Astrocyte of the hippocampus (primary cell): ENCODE measurements at regions not wholly inside any gene's neighbourhood (a gene's known extent, or its start where the extent isn't known, plus 50 kb on each side); places are given as distances from the start of the nearest gene placed in this dataset.
"Not testable (repeated sequence)": the region's sequence is repeated elsewhere in the genome, so short reads cannot be mapped to it uniquely, and the experiment has no call there.

Experiments used
- DNase-seq: peaks from one replicate; pipeline ENCODE4 v3.0.0; 2011; ENCODE audit warnings: low read depth, low spot score

DNA sequence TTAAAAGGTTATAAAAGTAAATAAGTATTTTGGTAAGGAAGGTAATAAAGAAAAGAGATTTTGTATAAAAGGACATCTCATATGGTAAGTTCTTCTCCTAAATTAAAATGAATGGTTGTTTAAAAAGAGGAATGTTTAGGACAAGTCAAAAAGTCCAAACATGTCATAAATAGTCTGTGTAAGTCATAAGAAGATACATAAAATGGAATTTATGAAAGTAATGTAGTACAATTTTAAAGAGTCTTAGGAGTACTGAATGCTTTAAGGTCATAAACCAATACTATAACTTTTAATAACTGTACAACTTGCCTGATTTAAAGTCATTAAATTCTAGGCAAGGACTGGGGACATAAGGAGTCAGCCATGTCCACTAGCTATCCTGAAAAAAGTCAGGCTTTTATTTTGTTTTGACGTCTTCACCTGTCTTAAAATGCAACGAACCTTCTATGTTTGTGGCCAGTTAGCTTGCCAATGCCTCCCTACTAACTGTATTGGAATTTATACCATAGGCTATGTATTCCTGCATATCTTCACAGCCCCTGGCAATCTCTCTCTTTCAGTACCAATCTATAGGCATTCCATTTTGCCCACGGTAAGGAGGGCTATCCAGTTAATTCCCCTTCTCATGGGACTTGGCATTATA lies 312.3 kb upstream of the LRRTM4 start:
- DNase-seq = no peak

DNA sequence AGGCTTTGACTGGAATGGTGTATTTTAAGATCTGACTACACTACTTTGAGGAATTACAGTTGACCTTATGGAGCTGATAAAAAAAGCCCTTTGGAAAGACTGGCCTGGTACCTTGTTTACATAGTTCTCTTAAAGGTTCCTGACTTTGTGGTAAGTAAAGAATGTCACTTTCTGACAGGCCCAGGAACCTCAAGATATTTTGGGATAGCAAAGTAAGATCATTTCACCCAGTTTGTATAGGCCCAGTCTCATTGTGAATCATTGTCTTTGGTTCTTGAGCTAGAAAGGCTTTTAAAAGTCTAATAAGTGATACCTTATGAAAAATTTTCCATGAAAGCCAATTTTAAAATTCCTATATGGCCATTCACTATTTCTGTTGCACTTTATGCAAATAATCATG lies 316.3 kb upstream of the LRRTM4 start:
- DNase-seq = no peak

DNA sequence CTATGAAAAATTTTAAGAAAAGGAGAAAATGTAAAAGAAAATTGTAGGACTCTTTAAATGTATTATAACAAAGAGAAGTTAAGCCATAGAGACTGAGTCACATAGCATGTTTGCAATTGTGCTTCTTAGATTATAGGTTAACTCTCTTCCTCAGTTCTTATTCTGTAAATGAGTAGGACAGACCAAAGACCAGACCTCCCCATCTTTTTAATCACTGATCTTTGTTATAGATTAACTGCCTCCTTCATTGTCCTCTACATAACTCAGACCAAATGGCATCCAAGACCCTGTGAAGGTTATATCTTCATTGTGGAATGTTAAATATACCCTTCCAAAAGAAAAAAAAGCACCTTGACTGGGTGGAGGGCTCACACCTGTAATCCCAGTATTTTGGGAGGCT lies 316.9 kb upstream of the LRRTM4 start:
- no peak for DNase-seq

DNA sequence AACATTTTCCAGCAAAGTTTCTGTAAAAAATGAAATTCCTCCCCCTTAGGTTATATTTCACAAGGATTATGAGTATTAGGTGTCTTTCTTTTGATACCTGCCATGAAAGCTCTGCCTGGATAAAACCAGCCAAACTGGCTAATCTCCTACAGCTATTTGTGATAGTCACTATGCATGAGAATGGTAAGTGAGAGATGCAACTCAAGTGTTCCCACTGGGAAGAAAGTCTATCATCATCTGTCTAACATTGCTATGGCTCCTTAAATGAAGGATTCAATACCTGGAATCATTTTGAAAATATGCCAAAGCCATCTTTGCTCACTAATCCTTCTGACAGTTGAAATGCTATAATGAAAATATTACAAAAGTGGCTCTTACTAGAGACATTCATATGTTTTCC lies 339.9 kb upstream of the LRRTM4 start:
- no peak for DNase-seq

DNA sequence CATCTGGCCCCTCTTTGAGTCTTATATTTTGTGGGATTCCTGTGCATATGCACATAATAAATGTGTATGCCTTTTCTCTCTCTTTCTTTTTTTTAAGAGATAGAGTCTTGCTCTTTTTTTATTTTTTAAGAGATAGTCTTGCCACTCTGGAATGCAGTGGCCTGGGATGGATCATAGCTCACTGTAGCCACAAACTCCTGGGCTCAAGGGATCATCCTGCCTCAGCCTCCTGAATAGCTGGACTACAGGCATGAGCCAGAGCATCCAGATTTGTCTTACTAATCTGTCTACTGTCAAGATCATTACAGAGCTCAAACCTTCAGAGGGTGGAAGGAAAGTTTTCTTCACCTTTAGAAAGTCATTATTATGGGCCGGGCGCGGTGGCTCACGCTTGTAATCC lies 342.2 kb upstream of the LRRTM4 start:
- DNase-seq = no peak

DNA sequence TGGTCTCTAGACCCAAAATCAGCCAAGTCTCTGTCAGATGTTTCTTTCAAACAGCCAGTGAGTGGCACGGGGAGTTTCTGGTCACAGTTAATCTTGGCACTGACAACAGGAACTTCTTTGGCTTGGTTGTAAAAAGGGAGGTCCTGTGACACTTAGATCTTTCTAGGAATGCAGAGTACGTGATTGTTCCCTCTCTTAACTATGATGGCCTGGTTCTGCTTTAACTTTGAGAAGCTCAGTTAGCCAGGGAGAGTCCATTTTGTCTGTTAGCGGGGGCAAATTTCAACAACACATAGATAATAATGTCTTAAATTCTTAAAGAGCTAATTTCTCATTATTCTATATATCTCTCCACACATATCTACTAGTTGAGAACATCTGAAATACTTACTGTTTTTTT lies 344.5 kb upstream of the LRRTM4 start:
- no peak for DNase-seq

DNA sequence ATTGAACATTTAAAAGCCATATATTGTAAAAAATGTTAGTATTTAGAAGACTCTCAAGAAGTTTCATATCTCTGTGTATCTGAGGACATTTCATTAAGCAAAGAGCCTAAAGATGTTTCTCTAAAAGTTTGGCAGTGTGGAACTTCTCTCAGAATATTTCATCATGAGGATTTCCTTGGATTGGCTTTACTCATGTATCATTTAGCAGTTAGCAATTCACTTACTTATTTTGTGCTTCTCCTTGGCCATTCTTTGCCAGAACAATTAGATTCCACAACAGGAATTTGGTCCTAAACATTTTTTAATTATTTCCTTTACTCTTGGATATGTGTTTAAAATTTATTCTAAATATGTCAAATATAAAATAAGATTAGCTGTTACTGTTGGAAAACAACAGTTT lies 345.0 kb upstream of the LRRTM4 start:
- no peak for DNase-seq

DNA sequence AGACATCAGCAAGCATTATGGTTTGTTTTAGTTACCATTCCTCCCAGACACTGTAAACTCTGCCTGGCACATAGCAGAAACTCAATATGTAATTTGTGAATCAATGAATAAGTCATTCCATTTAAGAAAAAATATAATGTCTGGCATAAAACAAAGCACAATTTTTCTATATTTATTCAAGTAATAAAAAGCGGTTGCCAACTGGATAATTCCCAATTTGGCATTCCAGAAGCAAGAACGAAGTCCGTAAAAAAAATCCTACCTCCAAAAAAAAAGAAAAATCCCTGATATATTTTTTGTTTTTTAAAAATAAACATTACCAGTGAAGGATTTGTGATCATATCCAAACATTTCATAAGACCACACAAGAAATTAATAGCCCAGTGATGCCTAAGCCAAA lies 351.3 kb upstream of the LRRTM4 start:
- DNase-seq = no peak

DNA sequence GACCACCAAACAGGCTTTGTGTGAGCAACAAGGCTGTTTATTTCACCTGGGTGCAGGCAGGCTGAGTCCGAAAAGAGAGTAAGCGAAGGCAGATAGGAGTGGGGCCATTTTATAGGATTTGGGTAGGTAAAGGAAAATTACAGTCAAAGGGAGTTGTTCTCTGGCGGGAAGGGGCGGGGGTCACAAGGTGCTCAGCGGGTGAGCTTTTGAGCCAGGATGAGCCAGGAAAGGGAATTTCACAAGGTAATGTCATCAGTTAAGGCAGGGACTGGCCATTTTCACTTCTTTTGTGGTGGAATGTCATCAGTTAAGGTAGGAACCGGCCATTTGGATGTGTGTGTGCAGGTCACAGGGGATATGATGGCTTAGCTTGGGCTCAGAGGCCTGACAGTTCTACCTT lies 378.0 kb upstream of the LRRTM4 start:
- not testable (repeated sequence) for DNase-seq

DNA sequence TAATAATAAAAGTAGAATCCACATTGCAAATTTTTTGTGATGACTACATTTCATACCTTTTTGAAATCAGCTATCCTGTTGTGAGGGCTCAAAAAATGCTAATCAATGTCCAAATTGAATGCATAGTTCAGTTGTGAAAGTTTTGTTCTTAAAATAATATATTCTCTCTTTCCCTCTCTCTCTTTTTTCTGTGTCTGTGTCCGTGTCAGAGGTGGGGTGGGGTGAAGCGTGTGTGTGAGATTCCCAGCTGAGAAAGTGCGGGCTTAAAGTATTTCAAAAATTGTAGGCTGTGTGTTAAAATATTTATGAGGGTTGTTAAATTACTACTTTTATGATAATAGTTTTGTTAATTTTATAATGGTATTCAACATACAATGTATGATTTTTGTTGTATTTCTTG lies 388.0 kb upstream of the LRRTM4 start:
- DNase-seq = no peak

DNA sequence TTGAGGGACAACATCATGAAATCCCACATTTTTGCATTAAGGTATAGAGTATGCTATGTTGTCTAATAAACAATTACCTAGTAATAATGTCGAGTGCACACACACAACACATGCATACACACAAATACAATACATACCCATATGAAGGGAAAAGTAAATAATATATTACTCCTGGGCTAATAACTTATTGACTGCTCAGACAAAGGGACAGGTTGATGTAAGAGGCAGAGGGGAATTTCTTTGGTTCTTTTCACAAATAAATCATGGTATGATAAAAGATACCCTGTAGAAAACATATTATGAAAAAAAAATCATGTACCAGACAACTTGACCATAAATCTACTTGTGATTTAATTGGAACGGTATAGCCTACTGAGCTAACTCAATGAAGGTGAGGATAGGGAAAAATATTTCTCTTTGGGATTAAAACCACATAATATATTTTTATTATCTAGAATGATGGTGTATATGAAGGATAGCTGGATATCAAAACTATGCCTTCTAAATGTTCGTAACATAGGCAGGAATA lies 398.7 kb upstream of the LRRTM4 start:
- no peak for DNase-seq

DNA sequence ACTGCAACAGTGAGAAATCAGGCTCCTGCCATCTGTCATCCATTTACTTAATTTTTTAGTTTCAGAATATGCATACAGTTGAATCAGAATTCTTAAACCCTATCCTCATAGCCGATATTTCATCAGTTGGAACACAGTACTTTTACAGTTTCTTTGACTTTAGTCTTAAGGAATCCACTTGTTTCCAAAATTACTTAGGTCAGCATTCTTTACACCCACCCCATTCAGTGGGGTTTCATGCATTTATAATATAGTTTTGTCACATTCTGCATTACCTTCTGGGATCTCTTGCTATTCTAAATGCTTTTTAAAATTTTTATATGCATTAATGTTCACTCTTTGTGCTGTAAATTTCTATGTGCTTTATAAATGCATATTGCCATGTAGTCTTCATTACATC lies 400.4 kb upstream of the LRRTM4 start:
- no peak for DNase-seq

DNA sequence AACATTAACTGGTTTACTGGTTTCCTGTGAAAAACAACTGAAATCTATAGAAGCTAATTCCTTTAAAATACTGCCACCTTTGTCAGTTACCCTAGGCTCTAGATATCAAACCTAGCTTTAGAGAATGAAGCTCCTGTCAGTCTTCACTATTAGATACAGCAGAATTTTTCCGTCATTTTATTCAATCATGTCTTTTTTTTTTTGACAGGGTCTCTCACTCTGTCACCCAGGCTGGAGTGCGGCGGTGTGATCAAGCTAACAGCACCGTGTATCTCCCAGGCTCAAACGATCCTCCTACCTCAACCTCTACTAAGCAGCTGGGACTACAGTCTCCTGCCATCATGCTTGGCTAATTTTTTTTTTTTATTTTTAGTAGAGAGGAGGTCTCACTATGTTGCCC lies 415.2 kb upstream of the LRRTM4 start:
- no peak for DNase-seq

DNA sequence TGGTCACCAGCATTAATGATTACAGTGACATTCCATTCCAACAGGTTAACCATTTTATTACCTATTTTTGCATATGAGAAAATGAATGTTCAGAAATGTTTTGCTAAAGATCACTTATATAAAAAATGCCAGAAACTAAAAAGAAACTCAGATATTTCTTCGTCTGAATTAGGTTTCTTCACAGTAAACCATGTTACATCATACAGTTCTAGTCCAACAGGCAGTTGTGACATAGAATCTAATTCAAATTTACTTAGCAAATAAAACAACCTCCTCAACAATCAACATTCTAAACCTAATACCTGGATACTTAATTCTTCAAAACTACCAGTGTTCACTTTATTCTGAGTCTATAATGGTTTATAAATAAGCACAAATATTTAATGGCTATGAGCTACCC lies 416.3 kb upstream of the LRRTM4 start:
- no peak for DNase-seq

DNA sequence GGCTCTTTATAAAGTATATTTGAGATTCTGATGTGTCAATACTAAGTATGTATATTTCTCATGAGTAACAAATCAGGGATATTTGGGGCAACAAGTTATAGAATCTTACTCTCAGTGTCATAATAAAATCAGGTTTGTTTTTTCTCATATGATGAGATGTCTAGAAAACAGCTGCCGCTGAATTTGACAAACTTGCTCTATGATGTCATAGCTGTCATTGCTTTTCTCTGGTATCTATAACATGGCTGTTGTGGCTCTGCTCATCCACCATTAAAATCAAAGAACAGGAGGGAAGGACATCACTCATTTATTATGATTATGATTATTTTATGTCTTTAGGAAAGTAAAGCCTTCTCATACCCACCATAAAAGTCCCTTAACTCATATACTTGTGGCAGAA lies 417.2 kb upstream of the LRRTM4 start:
- DNase-seq = no peak

DNA sequence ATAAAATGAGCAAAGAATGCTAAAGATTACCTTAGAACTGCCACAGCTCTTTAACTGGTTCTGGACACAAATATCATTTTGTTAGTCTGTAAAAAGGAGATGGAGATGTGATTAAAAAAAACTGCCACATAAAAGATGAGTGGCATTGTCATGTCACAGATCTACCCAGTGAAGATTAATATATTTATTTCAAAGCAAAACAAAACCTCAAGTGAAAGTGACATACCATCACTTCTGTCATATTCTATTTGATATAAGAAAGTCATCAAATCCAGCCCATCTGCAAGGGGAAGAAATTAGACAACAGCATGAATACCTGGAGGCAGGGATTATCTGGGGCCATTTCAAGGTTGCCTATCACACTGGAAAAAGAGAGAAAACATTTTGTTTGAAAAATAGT lies 417.6 kb upstream of the LRRTM4 start:
- no peak for DNase-seq

DNA sequence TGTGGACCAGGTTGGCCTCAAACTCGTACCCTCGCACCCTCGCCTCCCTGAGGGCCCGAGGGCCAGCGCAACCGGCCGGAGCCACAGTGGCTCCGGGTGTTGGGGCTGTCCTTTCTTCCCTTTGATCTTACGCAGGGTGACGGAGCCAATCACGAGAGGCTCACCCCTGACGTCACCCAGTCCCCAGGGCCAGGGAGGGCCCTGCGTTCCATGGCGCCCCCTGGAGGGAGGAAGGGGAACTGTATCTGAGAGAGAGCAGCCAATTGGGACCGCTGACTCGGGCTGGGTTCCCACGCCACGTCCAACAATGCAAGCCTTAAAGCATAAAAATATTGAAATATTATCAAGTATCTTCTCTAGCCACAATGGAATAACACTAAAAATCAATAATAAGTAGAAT lies 432.8 kb upstream of the LRRTM4 start:
- DNase-seq = no peak

DNA sequence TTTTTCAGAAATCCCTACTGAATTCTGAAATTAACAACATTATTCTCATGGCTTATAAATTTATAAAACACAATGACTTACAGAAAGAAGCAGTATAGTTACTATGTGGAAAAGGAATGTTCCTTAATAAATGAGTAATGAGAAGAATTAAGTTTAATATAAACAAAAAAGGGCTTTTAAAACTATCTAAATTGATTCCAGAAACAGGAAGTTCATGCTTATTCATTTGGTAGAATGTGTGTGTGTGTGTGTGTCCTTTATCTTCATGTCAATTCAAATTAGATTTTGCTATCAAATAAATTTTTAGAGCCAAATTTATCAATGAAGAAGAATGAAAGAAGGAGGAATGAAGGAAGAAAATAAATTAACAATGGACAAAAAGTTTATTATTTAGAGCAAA lies 440.8 kb upstream of the LRRTM4 start:
- DNase-seq = no peak

DNA sequence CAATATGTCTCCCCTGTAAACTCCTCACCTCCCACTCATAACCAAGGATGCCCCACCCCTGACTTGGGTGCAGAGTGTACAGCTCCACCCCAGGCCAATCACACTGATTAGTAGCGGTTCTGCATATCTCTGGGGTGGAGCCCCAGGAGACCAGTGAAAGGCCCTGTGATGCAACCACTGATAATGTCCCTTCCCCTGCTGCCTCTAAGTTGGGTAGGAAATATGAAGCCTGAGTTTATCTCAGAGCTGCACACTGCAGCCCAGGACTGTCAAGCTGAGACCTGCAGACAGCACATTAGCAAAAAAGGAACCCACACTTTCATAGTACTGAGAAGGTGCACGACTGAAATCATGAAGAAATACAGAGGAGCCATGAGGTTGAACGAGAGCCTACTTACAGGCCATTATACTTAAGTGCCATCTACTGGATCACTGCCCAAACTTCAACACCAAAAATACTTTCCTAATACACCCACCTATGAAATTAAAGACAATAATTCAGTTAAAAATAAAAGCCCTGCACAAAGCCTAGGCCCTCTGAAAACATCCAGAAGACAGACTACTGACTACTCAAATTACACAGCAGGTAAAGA lies 455.4 kb upstream of the LRRTM4 start:
- DNase-seq = no peak

DNA sequence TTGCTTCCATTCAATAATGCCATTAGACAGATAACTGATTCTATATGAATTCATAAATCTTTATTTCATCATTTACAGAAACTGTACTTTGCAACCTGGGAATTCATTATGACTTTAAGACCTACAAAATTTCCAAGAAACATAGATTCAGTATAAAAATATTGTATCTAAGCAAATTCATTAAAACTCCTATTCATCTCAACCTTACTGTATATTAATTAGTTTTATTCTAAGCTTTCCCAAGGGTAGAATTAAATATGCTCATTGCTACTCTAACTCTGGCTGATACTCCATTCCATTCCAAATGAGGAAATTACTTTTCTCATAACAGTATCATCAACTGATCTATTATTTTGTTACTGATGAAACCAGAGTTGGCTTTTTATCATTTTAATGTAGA lies 473.0 kb upstream of the LRRTM4 start:
- no peak for DNase-seq

DNA sequence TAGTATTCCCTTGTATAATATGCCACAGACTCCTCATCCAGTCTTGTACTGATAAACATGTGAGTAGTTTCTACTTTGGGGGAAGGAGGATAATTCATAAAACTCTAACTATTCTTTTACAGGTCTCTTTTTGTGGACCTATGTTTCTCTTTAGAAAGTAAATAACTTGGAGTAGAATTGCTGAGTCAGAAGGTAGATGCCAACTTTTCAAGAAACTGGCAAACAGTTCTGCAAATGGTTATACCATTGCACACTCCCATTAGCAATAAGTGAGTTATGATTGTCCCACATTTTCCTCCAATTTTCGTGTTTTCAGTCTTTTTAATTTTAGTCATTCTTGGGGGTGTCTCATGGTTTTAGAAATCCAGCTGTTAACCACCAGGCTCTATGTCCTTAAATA lies 477.2 kb upstream of the LRRTM4 start:
- DNase-seq = no peak

DNA sequence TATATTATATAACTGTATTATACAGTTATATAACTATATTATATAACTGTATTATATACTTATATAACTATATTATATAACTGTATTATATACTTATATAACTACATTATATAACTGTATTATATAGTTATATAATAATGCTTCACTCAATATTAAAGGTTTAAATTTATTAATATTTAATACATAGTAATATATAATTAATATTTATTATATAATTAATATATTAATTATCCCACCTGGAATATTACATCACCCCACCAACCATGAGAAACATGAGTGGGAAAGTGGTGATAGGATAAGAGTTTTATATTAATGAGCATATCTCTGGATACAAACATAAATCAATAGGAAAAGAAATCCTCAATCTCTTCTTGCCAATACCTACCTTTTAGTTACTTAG lies 487.1 kb upstream of the LRRTM4 start:
- no peak for DNase-seq

DNA sequence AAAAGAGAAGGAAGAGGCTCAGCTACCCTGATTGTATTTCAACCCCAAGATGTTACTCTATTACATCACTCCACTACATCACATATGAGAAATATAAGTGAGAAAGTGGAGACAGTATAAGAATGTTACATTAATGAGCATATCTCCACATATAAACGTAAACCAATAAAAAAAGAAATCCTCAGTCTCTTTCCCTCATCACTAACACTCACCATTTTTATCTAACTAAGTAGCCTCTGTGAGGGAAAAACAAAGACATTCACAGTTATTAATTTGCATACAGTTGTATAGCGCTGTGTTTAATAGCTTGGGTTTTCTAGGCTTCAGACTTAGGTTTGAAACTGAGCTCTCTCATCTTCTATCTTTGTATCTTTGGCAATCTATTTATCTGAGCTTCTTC lies 489.1 kb upstream of the LRRTM4 start:
- DNase-seq = no peak

DNA sequence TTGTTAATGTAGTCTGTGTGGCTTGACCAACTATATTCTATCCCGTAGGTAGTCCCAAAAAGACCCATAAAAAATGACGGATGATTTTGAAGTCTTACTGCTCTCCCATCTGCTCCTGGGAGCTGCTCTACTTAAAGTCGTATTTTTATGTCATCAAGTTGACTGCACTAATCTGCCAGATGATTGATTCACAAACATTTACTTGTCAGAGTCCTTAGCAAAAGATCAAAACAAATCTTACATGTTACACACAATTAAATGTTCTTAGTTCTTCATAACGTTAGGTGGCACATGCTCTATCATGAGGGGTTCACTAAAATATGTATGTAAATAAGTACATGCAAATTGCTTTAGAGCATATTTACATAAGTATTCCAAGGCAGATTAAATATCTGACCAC lies 498.3 kb upstream of the LRRTM4 start:
- DNase-seq = no peak
